ENCODE measurements at regions not wholly inside any gene's neighbourhood (a gene's known extent, or its start where the extent isn't known, plus 50 kb on each side); places are given as distances from the start of the nearest gene placed in this dataset.

GRCh38 chr13:109626386-109627171, 159.8 kb downstream of the IRS2 start:
- TF ChIP-seq POLR2AphosphoS5 (IDR thresholded peaks at IDR 0.05; ENCODE audit: insufficient read depth in 1 of 2, low read depth in 1 of 2) (no peak), CTCF (IDR thresholded peaks at IDR 0.05) (no peak), POLR2A (IDR thresholded peaks at IDR 0.05) (no peak)

All from vagina (tissue), 2 donors.